ENCODE measurements at regions not wholly inside any gene's neighbourhood (a gene's known extent, or its start where the extent isn't known, plus 50 kb on each side); places are given as distances from the start of the nearest gene placed in this dataset.

DNA sequence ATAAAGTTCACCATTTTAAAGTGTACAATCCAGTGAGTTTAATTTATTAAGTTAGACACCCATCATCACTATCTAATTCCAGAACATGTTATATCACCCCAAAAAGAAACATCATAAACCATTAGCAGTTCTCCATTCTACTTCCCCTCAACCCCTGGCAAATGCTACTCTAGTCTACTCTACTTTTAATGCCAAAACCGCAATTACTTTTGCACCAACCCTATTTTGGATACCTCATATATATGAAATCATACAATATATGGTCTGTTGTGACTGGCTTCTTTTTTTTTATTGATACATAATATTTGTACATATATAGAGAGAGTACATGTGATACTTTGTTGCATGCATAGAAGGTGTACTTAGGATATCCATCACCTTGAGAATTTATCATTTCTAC is 190.5 kb upstream of the RARB start:
- TF ChIP-seq, protein P1, sequence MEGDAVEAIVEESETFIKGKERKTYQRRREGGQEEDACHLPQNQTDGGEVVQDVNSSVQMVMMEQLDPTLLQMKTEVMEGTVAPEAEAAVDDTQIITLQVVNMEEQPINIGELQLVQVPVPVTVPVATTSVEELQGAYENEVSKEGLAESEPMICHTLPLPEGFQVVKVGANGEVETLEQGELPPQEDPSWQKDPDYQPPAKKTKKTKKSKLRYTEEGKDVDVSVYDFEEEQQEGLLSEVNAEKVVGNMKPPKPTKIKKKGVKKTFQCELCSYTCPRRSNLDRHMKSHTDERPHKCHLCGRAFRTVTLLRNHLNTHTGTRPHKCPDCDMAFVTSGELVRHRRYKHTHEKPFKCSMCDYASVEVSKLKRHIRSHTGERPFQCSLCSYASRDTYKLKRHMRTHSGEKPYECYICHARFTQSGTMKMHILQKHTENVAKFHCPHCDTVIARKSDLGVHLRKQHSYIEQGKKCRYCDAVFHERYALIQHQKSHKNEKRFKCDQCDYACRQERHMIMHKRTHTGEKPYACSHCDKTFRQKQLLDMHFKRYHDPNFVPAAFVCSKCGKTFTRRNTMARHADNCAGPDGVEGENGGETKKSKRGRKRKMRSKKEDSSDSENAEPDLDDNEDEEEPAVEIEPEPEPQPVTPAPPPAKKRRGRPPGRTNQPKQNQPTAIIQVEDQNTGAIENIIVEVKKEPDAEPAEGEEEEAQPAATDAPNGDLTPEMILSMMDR (IDR thresholded peaks at IDR 0.05) = no peak
- no peak for TF ChIP-seq POLR2A (IDR thresholded peaks at IDR 0.05)
